Thyroid gland (tissue), 4 donors: ENCODE measurements at regions not wholly inside any gene's neighbourhood (a gene's known extent, or its start where the extent isn't known, plus 50 kb on each side); places are given as distances from the start of the nearest gene placed in this dataset.

Experiments used
- CTCF ChIP-seq, 6 experiments: fragments of 200-600 bp in 3 of 6; fragments of 450-650 bp in 3 of 6; sonication (generic) in 3 of 6; IDR thresholded peaks; one replicate each; pipeline ENCODE4 v1.5.1; 2016 to 2019; ENCODE audit warnings: antibody characterized with exemption in 6 of 6, mild to moderate bottlenecking in 2 of 6, inconsistent platforms in 1 of 6, moderate library complexity in 1 of 6
- POLR2A ChIP-seq, 2 donors: fragments of 450-650 bp; IDR thresholded peaks; one replicate each; pipeline ENCODE4 v1.6.1; 2017; ENCODE audit warnings: antibody characterized with exemption in 2 of 2, mild to moderate bottlenecking in 2 of 2, moderate library complexity in 1 of 2

DNA sequence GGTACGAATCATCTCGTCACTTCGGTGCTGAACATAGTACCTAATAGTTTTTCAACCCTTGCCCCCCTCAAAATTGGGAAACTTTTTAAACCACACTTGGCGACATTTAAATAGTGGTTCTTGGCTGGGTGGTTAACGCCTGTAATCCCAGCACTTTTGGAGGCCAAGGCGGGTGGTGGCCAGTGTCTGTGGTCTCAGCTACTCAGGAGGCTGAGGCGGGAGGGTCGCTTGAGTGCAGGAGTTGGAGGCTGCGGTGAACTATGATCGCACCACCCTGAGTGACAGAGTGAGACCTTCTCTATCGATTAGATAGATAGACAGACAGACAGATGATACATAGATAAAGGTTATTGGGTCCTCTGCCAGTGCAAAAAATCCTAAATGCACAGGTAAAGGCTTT, 55.5 kb upstream of the RASAL2 start:
- TF ChIP-seq CTCF (IDR thresholded peaks at IDR 0.05) (no peak), POLR2A (IDR thresholded peaks at IDR 0.05) (no peak)
